ENCODE measurements at regions not wholly inside any gene's neighbourhood (a gene's known extent, or its start where the extent isn't known, plus 50 kb on each side); places are given as distances from the start of the nearest gene placed in this dataset.

- TF ChIP-seq CTCF (IDR thresholded peaks at IDR 0.05) (no peak), POLR2AphosphoS5 (IDR thresholded peaks at IDR 0.05) (no peak), POLR2A (IDR thresholded peaks at IDR 0.05) (no peak), EP300 (IDR thresholded peaks at IDR 0.05) (no peak)
Observed at GRCh38 chr2:236318401-236318800, 54.2 kb upstream of the ASB18 start.

Data from sigmoid colon (tissue), 4 donors.